Choroid plexus epithelial cell (primary cell): ENCODE measurements at regions not wholly inside any gene's neighbourhood (a gene's known extent, or its start where the extent isn't known, plus 50 kb on each side); places are given as distances from the start of the nearest gene placed in this dataset.

ENCODE experiments used
- DNase-seq: peaks from one replicate; pipeline ENCODE4 v3.0.0-alpha.2; 2010; ENCODE audit warnings: low read depth
- H3K4me3 ChIP-seq: 2 replicates; pipeline ENCODE4 v1.5.1; 2011; ENCODE audit warnings: low read depth, mild to moderate bottlenecking, control low read depth, low read length, moderate library complexity
- TF ChIP-seq, protein P1 (sequence below): conservative IDR thresholded peaks from 2 replicates; pipeline ENCODE4 v1.5.1; 2011; ENCODE audit warnings: low read depth, mild to moderate bottlenecking, control low read depth, inconsistent platforms, low read length, moderate library complexity

DNA sequence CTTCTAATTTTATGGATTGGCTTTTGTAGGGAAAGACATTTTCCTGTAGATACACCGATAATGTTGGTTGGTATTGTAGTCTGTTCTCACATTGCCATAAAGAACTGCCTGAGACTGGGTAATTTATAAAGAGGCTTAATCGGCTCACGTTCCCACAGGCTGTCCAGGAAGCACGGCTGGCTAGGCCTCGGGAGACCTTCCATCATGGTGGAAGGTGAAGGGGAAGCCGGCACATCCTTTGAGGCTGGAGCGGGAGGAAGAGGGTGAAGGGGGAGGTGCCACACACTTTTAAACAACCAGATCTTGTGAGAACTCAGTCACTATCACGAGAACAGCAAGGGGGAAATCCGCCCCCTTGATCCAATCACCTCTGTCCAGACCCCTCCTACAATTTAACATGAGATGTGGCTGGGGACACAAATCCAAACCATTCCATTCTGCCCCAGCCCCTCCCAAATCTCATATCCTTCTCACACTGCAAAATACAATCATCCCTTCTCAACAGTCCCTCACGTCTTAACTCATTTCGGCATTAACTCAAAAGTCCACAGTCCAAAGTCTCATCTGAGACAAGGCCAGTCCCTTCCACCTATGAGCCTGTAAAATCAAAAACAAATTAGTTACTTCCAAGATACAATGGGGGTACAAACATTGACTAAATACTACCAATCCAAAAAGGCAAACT is 66.7 kb upstream of the EIF5 start:
- TF ChIP-seq, protein P1, sequence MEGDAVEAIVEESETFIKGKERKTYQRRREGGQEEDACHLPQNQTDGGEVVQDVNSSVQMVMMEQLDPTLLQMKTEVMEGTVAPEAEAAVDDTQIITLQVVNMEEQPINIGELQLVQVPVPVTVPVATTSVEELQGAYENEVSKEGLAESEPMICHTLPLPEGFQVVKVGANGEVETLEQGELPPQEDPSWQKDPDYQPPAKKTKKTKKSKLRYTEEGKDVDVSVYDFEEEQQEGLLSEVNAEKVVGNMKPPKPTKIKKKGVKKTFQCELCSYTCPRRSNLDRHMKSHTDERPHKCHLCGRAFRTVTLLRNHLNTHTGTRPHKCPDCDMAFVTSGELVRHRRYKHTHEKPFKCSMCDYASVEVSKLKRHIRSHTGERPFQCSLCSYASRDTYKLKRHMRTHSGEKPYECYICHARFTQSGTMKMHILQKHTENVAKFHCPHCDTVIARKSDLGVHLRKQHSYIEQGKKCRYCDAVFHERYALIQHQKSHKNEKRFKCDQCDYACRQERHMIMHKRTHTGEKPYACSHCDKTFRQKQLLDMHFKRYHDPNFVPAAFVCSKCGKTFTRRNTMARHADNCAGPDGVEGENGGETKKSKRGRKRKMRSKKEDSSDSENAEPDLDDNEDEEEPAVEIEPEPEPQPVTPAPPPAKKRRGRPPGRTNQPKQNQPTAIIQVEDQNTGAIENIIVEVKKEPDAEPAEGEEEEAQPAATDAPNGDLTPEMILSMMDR = no peak
- no peak overlapping the region for H3K4me3 ChIP-seq
- no peak for DNase-seq

DNA sequence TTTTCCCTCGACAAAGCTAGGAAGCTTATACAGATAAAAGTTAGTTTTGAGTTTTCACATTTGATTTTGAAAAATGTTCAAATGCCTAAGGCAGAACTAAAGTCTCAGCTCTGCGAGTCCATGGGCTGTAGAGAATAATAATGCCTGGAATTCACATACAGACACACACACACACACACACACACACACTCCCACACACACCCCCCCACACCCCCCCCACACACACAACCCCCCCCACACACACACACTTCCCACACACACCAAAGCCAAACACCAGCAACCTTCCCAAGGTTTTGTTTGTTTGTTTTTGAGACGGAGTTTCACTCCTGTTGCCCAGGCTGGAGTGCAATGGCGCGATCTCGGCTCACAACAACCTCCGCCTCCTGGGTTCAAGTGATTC is 62.8 kb upstream of the EIF5 start:
- TF ChIP-seq, protein P1 = no peak
- no peak for DNase-seq
- H3K4me3 ChIP-seq = no peak overlapping the region

DNA sequence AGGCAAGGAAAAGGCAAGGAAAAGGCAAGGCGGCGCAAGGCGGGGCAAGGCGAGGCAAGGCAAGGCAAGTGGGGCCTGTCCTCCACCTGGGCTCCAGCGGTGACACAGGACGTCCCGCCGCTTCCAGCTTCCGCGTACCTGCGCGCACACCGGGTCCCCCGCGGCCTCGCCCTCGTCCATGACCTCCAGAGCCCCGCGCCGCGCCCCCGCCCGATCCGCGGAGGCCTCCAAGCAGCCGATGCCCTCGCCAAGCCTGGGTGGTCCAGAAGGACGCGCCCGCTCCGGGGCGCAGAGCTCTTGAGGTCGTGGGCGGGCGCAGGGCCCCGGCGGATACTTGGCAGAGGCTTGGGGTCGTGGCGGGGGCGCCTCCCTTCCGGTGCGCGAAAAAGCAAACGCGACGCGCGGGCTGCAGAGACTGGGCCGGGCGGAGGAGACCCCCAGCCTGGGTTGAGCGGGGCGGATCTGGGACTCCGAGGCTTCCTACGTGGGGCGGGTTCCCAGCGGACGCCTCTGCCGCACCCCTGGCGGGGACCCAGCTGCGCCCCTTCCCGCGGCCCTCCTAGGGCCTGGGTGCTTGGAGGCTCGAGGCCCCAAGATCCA is 60.8 kb upstream of the EIF5 start:
- DNase-seq = no peak
- TF ChIP-seq, protein P1 = no peak
- H3K4me3 ChIP-seq = no peak overlapping the region

DNA sequence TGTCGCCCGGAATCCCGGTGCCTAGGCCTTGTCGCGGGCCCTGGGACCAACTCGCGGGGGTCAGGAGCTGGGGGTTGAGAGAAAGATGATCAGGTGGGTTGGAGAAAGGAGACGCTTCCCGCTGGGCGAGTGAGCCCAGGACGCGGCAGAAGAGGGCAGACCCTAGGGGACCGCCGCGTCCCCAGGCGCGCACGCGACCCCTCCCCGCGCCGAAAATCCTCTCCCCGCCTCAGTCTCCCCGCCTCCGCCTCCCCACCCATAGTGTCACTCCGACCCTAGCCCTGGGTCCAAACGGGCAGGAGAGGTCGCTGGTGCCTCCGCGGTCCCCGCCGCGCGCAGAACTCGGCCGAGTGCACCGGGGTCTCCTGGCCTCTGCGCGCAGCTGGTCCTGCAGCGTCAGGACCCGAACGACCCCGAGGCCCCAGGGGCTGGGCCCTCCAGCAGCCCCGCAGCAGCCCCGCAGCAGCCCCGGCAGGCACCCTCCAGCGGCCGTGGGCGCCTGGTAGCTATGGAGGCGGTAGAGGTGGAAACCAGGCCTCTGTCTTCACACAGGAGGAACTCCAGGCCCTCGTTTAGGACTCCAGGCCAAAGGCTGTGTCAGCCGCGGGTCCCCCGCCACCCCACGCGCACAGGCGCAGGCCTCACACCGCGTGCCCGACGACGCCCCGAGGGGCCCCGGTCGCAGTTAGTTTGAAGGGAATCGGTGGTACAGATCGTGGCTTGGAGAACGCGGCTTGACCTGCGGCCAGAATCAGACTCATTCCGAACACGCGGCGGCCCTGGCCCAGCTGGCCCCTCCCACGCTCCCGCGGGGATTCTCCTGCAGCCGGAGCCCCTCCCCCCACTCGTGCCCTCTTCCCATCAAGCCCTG is 60.1 kb upstream of the EIF5 start:
- DNase-seq = no peak
- H3K4me3 ChIP-seq = no peak overlapping the region
- TF ChIP-seq, protein P1 = no peak

DNA sequence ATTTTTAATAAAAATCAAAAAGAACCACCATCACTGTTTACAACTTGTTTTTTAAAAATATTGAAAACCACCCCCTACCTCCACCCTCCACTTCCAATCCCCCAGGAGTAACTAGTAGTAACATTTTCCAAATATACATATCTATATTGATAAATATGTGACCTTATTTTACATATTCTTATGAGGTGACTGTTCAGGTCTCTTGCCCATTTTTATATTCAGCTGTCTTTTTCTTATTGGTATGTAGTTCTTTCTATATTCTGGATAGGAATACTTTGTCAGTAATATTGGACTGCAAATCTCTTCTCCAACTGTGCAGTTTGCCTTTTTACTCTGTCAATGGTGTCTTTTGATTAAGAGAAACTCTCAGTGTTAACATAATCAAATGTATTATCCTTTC is 59.0 kb upstream of the EIF5 start:
- TF ChIP-seq, protein P1 = no peak
- DNase-seq = no peak

DNA sequence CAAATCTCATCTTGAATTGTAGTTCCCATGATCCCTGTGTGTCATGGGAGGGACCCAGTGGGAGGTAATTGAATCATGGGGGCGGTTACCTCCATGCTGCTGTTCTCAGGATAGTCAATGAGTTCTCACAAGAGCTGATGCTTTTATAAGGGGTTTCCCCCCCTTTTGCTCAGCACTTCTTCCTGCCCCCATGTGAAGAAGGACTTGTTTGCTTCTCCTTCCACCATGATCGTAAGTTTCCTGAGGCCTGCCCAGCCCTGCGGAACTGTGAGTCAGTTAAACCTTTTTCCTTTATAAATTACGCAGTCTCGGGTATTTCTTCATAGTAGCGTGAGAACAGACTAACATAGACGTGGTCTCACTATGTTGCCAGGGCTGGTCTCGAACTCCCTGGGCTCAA is 56.1 kb upstream of the EIF5 start:
- no peak for DNase-seq
- H3K4me3 ChIP-seq = no peak overlapping the region
- TF ChIP-seq, protein P1 = no peak

More for the DNA sequence above, 59.0 kb upstream of the EIF5 start:
- no peak overlapping the region for H3K4me3 ChIP-seq
